Upper lobe of right lung (tissue), 1 donor: ENCODE measurements at regions not wholly inside any gene's neighbourhood (a gene's known extent, or its start where the extent isn't known, plus 50 kb on each side); places are given as distances from the start of the nearest gene placed in this dataset.
"Not testable (repeated sequence)": the region's sequence is repeated elsewhere in the genome, so short reads cannot be mapped to it uniquely, and the experiment has no call there.

Experiments
- ATAC-seq: fragments of 200-7000 bp; cut with Tn5 transposase; one replicate; pipeline ENCODE4 v1.9.1; 2020; ENCODE audit warnings: mild to moderate bottlenecking, moderate library complexity
- DNase-seq: peaks from one replicate; pipeline ENCODE4 v3.0.0-alpha.2; 2020
- H3K27ac ChIP-seq: fragments of 200-600 bp; one replicate; pipeline ENCODE4 v1.8.0; 2022
- H3K27me3 ChIP-seq: fragments of 200-600 bp; one replicate; pipeline ENCODE4 v1.8.0; 2022; ENCODE audit warnings: mild to moderate bottlenecking
- H3K36me3 ChIP-seq: fragments of 200-600 bp; one replicate; pipeline ENCODE4 v1.8.0; 2022
- H3K4me1 ChIP-seq: fragments of 200-600 bp; one replicate; pipeline ENCODE4 v1.8.0; 2022
- H3K4me3 ChIP-seq: fragments of 200-600 bp; one replicate; pipeline ENCODE4 v1.8.0; 2022; ENCODE audit warnings: mild to moderate bottlenecking
- H3K9me3 ChIP-seq: fragments of 200-600 bp; one replicate; pipeline ENCODE4 v1.8.0; 2022
- intact Hi-C: fragments of 100-400 bp; cut with DNase I; formaldehyde crosslinking; loops from one replicate; pipeline ENCODE4 v1.11.0; 2022
- TF ChIP-seq, protein P1 (sequence below): fragments of 200-600 bp; IDR thresholded peaks from one replicate; pipeline ENCODE4 v1.8.0; 2022; ENCODE audit warnings: antibody characterized with exemption
- donor health status: DM: no; HTN: yes; CAD: no; lungs with severe emphysema.

DNA sequence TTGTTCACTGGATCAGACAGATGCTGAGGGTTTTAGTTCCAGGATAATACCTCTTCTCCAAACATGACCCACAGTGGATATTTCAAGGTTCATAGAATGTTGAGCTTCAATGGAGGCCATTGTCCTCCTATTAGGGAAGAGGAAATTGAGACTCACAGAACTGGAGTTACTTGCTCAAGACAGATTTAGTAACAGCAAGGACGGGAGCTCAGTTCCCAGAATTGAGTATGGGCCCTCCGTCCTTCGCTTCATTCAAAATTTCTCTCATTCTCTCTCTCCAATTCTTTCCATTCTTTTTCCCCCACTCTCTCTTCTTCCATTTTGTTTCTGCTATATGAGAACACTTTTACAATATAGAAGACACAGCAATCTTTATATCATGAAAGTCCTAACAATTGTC, 94.0 kb downstream of the DNAJB9 start:
- Histone ChIP-seq H3K36me3 (no peaks in the 10 kb centered on the region), H3K4me1 (no peaks in the 10 kb centered on the region), H3K27ac (no peak overlapping the region), H3K4me3 (no peak overlapping the region), H3K9me3 (no peaks in the 10 kb centered on the region), H3K27me3 (peaks cover 4% of the 10 kb centered on the region)
- TF ChIP-seq, protein P1, sequence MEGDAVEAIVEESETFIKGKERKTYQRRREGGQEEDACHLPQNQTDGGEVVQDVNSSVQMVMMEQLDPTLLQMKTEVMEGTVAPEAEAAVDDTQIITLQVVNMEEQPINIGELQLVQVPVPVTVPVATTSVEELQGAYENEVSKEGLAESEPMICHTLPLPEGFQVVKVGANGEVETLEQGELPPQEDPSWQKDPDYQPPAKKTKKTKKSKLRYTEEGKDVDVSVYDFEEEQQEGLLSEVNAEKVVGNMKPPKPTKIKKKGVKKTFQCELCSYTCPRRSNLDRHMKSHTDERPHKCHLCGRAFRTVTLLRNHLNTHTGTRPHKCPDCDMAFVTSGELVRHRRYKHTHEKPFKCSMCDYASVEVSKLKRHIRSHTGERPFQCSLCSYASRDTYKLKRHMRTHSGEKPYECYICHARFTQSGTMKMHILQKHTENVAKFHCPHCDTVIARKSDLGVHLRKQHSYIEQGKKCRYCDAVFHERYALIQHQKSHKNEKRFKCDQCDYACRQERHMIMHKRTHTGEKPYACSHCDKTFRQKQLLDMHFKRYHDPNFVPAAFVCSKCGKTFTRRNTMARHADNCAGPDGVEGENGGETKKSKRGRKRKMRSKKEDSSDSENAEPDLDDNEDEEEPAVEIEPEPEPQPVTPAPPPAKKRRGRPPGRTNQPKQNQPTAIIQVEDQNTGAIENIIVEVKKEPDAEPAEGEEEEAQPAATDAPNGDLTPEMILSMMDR, result no peak
- intact Hi-C loops, result no loop called here
- DNase-seq (no peak), ATAC-seq (no peak)

DNA sequence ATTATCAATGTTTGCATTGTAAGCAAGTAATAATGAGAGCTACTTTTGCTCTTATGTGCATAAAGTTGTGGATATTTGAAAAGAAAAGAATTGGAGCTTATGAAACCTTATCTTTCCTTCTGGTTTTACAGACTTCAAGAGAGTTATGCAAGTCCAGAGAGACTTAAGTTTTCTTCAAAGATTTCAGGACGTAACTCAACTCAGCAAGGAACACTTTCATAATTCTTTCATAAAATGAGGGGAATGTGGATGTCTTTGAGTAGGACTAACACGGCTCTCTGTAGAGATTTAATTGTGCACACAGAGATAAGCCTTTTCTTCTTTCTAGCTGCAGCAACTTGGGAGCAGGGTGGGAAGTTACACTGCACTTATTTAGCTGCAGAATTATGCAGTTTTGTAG, 97.5 kb downstream of the DNAJB9 start:
- Histone ChIP-seq H3K4me1 (no peaks in the 10 kb centered on the region), H3K27me3 (peaks cover 4% of the 10 kb centered on the region), H3K27ac (no peak overlapping the region), H3K9me3 (no peaks in the 10 kb centered on the region), H3K4me3 (no peak overlapping the region), H3K36me3 (no peaks in the 10 kb centered on the region)
- ATAC-seq (no peak), DNase-seq (no peak)
- TF ChIP-seq, protein P1, result no peak
- intact Hi-C loops, result no loop called here

DNA sequence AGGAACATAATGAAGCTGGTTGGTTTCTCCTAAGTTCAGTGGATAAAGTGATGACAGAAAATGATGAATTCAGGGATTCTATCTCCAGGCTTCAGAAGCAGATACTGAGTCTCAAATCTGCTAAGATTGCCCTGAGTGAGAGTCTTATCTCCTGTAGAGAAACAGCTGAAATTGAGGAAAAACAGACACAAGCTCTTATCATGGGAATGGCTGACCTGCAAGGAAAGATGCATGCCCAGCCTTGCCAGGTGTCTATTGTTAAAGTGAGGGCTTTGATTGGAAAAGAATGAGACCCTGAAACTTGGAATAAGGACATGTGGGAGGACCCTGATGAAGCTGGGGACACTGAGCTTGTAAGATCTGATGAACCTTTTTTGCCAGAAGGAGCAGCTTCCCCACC, 100.3 kb downstream of the DNAJB9 start:
- TF ChIP-seq, protein P1, result no peak
- no peak overlapping the region for H3K4me3 ChIP-seq
- H3K36me3 ChIP-seq, result no peaks in the 10 kb centered on the region
- DNase-seq (no peak), ATAC-seq (no peak)
- H3K27me3 ChIP-seq, result no peaks in the 10 kb centered on the region
- H3K27ac ChIP-seq, result no peak overlapping the region
- intact Hi-C loops, result no loop called here
- no peaks in the 10 kb centered on the region for H3K4me1 ChIP-seq
- no peaks in the 10 kb centered on the region for H3K9me3 ChIP-seq

DNA sequence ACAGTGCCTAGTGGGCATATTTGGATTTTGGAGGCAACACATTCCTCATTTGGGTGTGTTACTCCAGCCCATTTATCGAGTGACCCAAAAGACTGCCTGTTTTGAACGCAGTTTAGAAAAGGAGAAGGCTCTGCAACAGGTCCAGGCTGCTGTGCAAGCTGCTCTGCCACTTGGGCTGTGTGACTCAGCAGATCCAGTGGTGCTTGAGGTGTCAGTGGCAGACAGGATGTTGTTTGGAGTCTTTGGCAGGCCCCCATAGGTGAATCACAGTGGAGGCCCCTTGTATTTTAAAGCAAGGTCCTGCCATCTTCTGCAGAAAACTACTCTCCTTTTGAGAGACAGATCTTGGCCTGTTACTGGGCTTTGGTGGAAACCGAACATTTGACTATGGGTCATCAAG, 104.0 kb downstream of the DNAJB9 start:
- intact Hi-C loops, H3K9me3 ChIP-seq, DNase-seq, H3K27ac ChIP-seq, H3K4me3 ChIP-seq, H3K4me1 ChIP-seq, ATAC-seq, H3K27me3 ChIP-seq, H3K36me3 ChIP-seq: not testable (repeated sequence)

DNA sequence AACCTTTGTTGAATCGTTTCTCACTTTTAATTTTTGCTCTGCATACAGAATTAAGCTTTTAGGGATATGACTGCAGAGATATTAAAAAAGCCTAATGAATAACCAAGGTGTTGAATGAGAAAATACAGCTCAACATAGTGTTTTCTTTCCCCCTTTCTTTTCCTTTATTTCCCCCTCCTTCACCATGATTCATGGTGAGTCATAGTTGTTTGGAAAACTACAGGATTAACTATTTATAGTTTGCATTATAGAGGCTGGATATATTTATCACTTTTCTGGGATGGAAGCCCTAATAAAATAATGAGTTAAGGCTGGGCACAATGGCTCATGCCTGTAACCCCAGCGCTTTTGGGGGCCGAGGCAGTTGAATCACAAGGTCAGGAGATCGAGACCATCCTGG, 115.0 kb downstream of the DNAJB9 start:
- H3K27me3 ChIP-seq, result no peaks in the 10 kb centered on the region
- no peaks in the 10 kb centered on the region for H3K4me1 ChIP-seq
- TF ChIP-seq, protein P1, result no peak
- no peak for ATAC-seq
- no peak for DNase-seq
- H3K36me3 ChIP-seq, result no peaks in the 10 kb centered on the region
- H3K9me3 ChIP-seq, result no peaks in the 10 kb centered on the region
- intact Hi-C loops, result no loop called here
- no peak overlapping the region for H3K4me3 ChIP-seq
- H3K27ac ChIP-seq, result no peak overlapping the region

DNA sequence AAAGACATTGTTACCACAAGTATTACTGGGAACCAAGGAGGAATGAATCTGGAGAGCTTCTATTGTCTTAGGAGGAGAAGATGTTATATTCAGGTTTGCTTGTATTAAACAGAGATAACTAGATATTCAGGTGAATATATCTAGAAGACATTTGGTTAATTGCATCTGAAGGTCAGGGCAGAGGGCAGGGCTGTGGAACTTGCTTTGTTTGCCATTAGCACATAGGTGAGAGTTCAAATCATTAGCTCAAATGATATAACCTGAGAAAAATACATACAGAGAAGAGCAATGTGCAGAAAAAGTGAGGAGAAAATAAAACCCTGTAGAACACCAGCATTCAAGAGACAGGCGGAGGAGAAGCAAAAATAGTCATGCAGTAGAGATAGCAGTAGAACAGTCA, 116.8 kb downstream of the DNAJB9 start:
- intact Hi-C loops, result no loop called here
- Histone ChIP-seq H3K9me3 (no peaks in the 10 kb centered on the region), H3K4me3 (no peak overlapping the region), H3K27me3 (no peaks in the 10 kb centered on the region), H3K4me1 (no peaks in the 10 kb centered on the region), H3K36me3 (no peaks in the 10 kb centered on the region), H3K27ac (no peak overlapping the region)
- no peak for DNase-seq
- TF ChIP-seq, protein P1, result no peak
- ATAC-seq, result no peak
